ENCODE measurements at regions not wholly inside any gene's neighbourhood (a gene's known extent, or its start where the extent isn't known, plus 50 kb on each side); places are given as distances from the start of the nearest gene placed in this dataset.

DNA sequence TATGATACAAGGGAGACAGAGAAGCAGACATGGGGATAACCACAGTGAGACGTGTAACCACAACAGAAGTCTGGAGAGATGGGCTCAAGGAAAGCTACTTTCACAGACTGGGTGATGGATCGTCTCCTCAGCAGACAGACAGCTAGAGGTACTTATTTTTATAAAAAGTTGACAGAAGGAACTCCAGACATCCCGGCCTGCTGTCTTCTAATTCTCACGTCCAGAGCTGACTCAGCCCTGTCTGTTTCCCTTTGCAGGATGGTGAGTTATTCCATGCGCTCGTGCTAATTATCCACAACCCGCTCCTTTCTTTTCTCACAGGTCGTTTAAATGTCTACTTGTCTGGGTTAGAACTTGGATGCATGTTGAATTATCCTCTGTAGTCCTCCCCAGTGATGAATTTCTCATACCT, 304.5 kb downstream of the CWC27 start (continued):
- TF ChIP-seq RXRA (IDR thresholded peaks at IDR 0.05; ENCODE audit: insufficient read depth, low read depth, low read length) (no peak), POLR2AphosphoS5 (IDR thresholded peaks at IDR 0.05; ENCODE audit: low read depth, low read length) (no peak), ASH2L (IDR thresholded peaks at IDR 0.05; ENCODE audit: low read length) (no peak), SP4 (IDR thresholded peaks at IDR 0.05; ENCODE audit: low read length) (no peak), CHD1 (IDR thresholded peaks at IDR 0.05; ENCODE audit: low read depth, low read length) (no peak), SP1 (IDR thresholded peaks at IDR 0.05; ENCODE audit: low read depth, low read length) (no peak), SRF (IDR thresholded peaks at IDR 0.05; ENCODE audit: low read depth, low read length) (no peak)

Measured in H1 (cell line).